ENCODE measurements at regions not wholly inside any gene's neighbourhood (a gene's known extent, or its start where the extent isn't known, plus 50 kb on each side); places are given as distances from the start of the nearest gene placed in this dataset.
"Not testable (repeated sequence)": the region's sequence is repeated elsewhere in the genome, so short reads cannot be mapped to it uniquely, and the experiment has no call there.

GRCh38 chr10:29828440-29828894 is 193.7 kb upstream of the SVIL start:
- no peak for DNase-seq (ENCODE audit: low read depth in 2 of 2)

- DNase-seq (ENCODE audit: low read depth in 2 of 2) = no peak
Measured at GRCh38 chr10:29827512-29827911, 192.7 kb upstream of the SVIL start.

GRCh38 chr10:29826801-29827450 is 192.2 kb upstream of the SVIL start:
- DNase-seq (ENCODE audit: low read depth in 2 of 2) = no peak

GRCh38 chr10:29826221-29826620 is 191.4 kb upstream of the SVIL start:
- DNase-seq (ENCODE audit: low read depth in 2 of 2) = no peak

- DNase-seq (ENCODE audit: low read depth in 2 of 2) = no peak
Measured at GRCh38 chr10:29823553-29824080, 188.8 kb upstream of the SVIL start.

- DNase-seq (ENCODE audit: low read depth in 2 of 2) = no peak
Measured at GRCh38 chr10:29820890-29821461, 186.2 kb upstream of the SVIL start.

GRCh38 chr10:29816801-29817558 is 182.2 kb upstream of the SVIL start:
- DNase-seq (ENCODE audit: low read depth in 2 of 2) = no peak

- no peak for DNase-seq (ENCODE audit: low read depth in 2 of 2)
Measured at GRCh38 chr10:29815572-29815971, 180.8 kb upstream of the SVIL start.

GRCh38 chr10:29811751-29812427 is 177.1 kb upstream of the SVIL start:
- DNase-seq (ENCODE audit: low read depth in 2 of 2) = no peak

- DNase-seq (ENCODE audit: low read depth in 2 of 2) = no peak
Measured at GRCh38 chr10:29810816-29811215, 176.0 kb upstream of the SVIL start.

GRCh38 chr10:29810231-29810630 is 175.5 kb upstream of the SVIL start:
- DNase-seq (ENCODE audit: low read depth in 2 of 2) = not testable (repeated sequence)

GRCh38 chr10:29809383-29809782 is 174.6 kb upstream of the SVIL start:
- DNase-seq (ENCODE audit: low read depth in 2 of 2) = no peak

- DNase-seq (ENCODE audit: low read depth in 2 of 2) = no peak
Measured at GRCh38 chr10:29807163-29807806, 172.5 kb upstream of the SVIL start.

GRCh38 chr10:29806350-29806788 is 171.6 kb upstream of the SVIL start:
- DNase-seq (ENCODE audit: low read depth in 2 of 2) = no peak

GRCh38 chr10:29805134-29805723 is 170.5 kb upstream of the SVIL start:
- no peak for DNase-seq (ENCODE audit: low read depth in 2 of 2)

GRCh38 chr10:29804025-29804852 is 169.5 kb upstream of the SVIL start:
- no peak for DNase-seq (ENCODE audit: low read depth in 2 of 2)

- DNase-seq (ENCODE audit: low read depth in 2 of 2) = no peak
Measured at GRCh38 chr10:29802171-29802570, 167.4 kb upstream of the SVIL start.

GRCh38 chr10:29798921-29799690 is 164.3 kb upstream of the SVIL start:
- DNase-seq (ENCODE audit: low read depth in 2 of 2) = no peak

GRCh38 chr10:29797616-29798015 is 162.8 kb upstream of the SVIL start:
- DNase-seq (ENCODE audit: low read depth in 2 of 2) = no peak

- no peak for DNase-seq (ENCODE audit: low read depth in 2 of 2)
Measured at GRCh38 chr10:29795850-29796249, 161.1 kb upstream of the SVIL start.
